ENCODE measurements at regions not wholly inside any gene's neighbourhood (a gene's known extent, or its start where the extent isn't known, plus 50 kb on each side); places are given as distances from the start of the nearest gene placed in this dataset.

GRCh38 chr14:21989090-21989489, 315.5 kb upstream of the OR4E1 start:
- H3K27ac ChIP-seq: no peak overlapping the region
- no peak for DNase-seq (ENCODE audit: low spot score in 2 of 2)
- H3K9me3 ChIP-seq: no peaks in the 10 kb centered on the region
- H3K36me3 ChIP-seq: no peaks in the 10 kb centered on the region
- no peak for TF ChIP-seq POLR2A (IDR thresholded peaks at IDR 0.05)
- TF ChIP-seq POLR2AphosphoS5 (IDR thresholded peaks at IDR 0.05): no peak
- no peak for TF ChIP-seq CTCF (IDR thresholded peaks at IDR 0.05)
- H3K27me3 ChIP-seq: peaks cover 0 to 8% of the 10 kb centered on the region in 2 donors
- intact Hi-C loops (cut with DNase I; ENCODE audit: low total_unique reads): no loop called here
- H3K4me3 ChIP-seq: no peak overlapping the region
- no peaks in the 10 kb centered on the region for H3K4me1 ChIP-seq

- DNase-seq (ENCODE audit: low spot score in 2 of 2): no peak
- no peak overlapping the region for H3K27ac ChIP-seq
- H3K4me3 ChIP-seq: no peak overlapping the region
- H3K27me3 ChIP-seq: peaks cover 0 to 8% of the 10 kb centered on the region in 2 donors
- no peaks in the 10 kb centered on the region for H3K4me1 ChIP-seq
- TF ChIP-seq CTCF (IDR thresholded peaks at IDR 0.05): no peak
- no peak for TF ChIP-seq POLR2AphosphoS5 (IDR thresholded peaks at IDR 0.05)
- TF ChIP-seq POLR2A (IDR thresholded peaks at IDR 0.05): no peak
- H3K36me3 ChIP-seq: no peaks in the 10 kb centered on the region
- H3K9me3 ChIP-seq: no peaks in the 10 kb centered on the region
- intact Hi-C loops (cut with DNase I; ENCODE audit: low total_unique reads): no loop called here
Measured at GRCh38 chr14:21988413-21988812, 314.8 kb upstream of the OR4E1 start.

- H3K36me3 ChIP-seq: no peaks in the 10 kb centered on the region
- no peaks in the 10 kb centered on the region for H3K9me3 ChIP-seq
- intact Hi-C loops (cut with DNase I; ENCODE audit: low total_unique reads): no loop called here
- peaks cover 0 to 8% of the 10 kb centered on the region in 2 donors for H3K27me3 ChIP-seq
- DNase-seq (ENCODE audit: low spot score in 2 of 2): no peak
- no peak for TF ChIP-seq POLR2A (IDR thresholded peaks at IDR 0.05)
- TF ChIP-seq CTCF (IDR thresholded peaks at IDR 0.05): no peak
- H3K27ac ChIP-seq: no peak overlapping the region
- H3K4me1 ChIP-seq: no peaks in the 10 kb centered on the region
- H3K4me3 ChIP-seq: no peak overlapping the region
Measured at GRCh38 chr14:21987937-21988336, 314.3 kb upstream of the OR4E1 start.

- no peaks in the 10 kb centered on the region for H3K36me3 ChIP-seq
- H3K9me3 ChIP-seq: no peaks in the 10 kb centered on the region
- peaks cover 0 to 2% of the 10 kb centered on the region in 2 donors for H3K27me3 ChIP-seq
- TF ChIP-seq POLR2A (IDR thresholded peaks at IDR 0.05) (no peak), POLR2AphosphoS5 (IDR thresholded peaks at IDR 0.05) (no peak), CTCF (IDR thresholded peaks at IDR 0.05) (no peak)
- DNase-seq (ENCODE audit: low spot score in 2 of 2): no peak
- H3K27ac ChIP-seq: no peak overlapping the region
- intact Hi-C loops (cut with DNase I; ENCODE audit: low total_unique reads): no loop called here
- no peaks in the 10 kb centered on the region for H3K4me1 ChIP-seq
- no peak overlapping the region for H3K4me3 ChIP-seq
Measured at GRCh38 chr14:21985081-21985480, 311.5 kb upstream of the OR4E1 start.

- no peak for DNase-seq (ENCODE audit: low spot score in 2 of 2)
- Histone ChIP-seq H3K36me3 (no peaks in the 10 kb centered on the region), H3K4me1 (no peaks in the 10 kb centered on the region), H3K4me3 (no peak overlapping the region), H3K9me3 (no peaks in the 10 kb centered on the region), H3K27me3 (peaks cover 0 to 5% of the 10 kb centered on the region in 2 donors), H3K27ac (no peak overlapping the region)
- intact Hi-C loops (cut with DNase I; ENCODE audit: low total_unique reads): no loop called here
- TF ChIP-seq POLR2AphosphoS5 (IDR thresholded peaks at IDR 0.05) (no peak), POLR2A (IDR thresholded peaks at IDR 0.05) (no peak), CTCF (IDR thresholded peaks at IDR 0.05) (no peak)
Measured at GRCh38 chr14:21978999-21979314, 305.3 kb upstream of the OR4E1 start.
